T-cell (primary cell): ENCODE measurements at regions not wholly inside any gene's neighbourhood (a gene's known extent, or its start where the extent isn't known, plus 50 kb on each side); places are given as distances from the start of the nearest gene placed in this dataset.

ENCODE experiments used
- ATAC-seq, 4 experiments: fragments of 200-7000 bp in 3 of 4; fragments of 150-1000 bp in 1 of 4; cut with Tn5 transposase; replicated peaks in 1 of 4; 1 replicate in 3 of 4; 2 replicates in 1 of 4; pipeline ENCODE4 v1.10.0; 2021; ENCODE audit warnings: moderate library complexity in 3 of 4, mild to moderate bottlenecking in 2 of 4, moderate number of reproducible peaks in 1 of 4
- CTCF ChIA-PET, 2 donors: fragments of 300-600 bp; sonication (Branson Sonifier 250); formaldehyde crosslinking; loops; one replicate each; lab custom pipeline; 2022; ENCODE audit warnings: antibody characterized with exemption in 2 of 2; lab: Charles Lee
- POLR2A ChIA-PET, 2 donors: fragments of 300-600 bp; sonication (Branson Sonifier 250); formaldehyde crosslinking; loops; one replicate each; lab custom pipeline; 2022; ENCODE audit warnings: antibody characterized with exemption in 2 of 2; lab: Charles Lee
- DNase-seq, 35 experiments: peaks; one replicate each; pipeline versions ENCODE4 v3.0.0 to v3.0.0-alpha.2; 2013 to 2023
- H3K27ac ChIP-seq: one replicate; pipeline ENCODE4 v1.5.1; 2013; ENCODE audit warnings: low read length
- H3K27me3 ChIP-seq, 2 experiments: replicated peaks in 1 of 2; 1 replicate in 1 of 2; 2 replicates in 1 of 2; pipeline versions ENCODE4 v1.6.1 to v1.7.0; 2013; ENCODE audit warnings: low read length in 1 of 2, mixed read lengths in 1 of 2; ENCODE audit not compliant: control insufficient read depth in 2 of 2, insufficient read depth in 2 of 2; ENCODE audit errors: extremely low read depth in 1 of 2
- H3K36me3 ChIP-seq, 2 donors: 1 replicate in 1 of 2; 2 replicates in 1 of 2; pipeline versions ENCODE4 v1.6.1 to v1.7.0; 2013; ENCODE audit warnings: low read length in 1 of 2; ENCODE audit not compliant: control insufficient read depth in 2 of 2, insufficient read depth in 1 of 2; ENCODE audit errors: extremely low read depth in 1 of 2
- H3K4me1 ChIP-seq, 2 experiments: 1 replicate in 1 of 2; 2 replicates in 1 of 2; pipeline versions ENCODE4 v1.6.1 to v1.7.0; 2013; ENCODE audit warnings: low read length in 2 of 2, mixed read lengths in 1 of 2; ENCODE audit not compliant: insufficient read depth in 2 of 2, control insufficient read depth in 1 of 2; ENCODE audit errors: extremely low read depth in 1 of 2
- H3K4me3 ChIP-seq, 2 donors: 1 replicate in 1 of 2; 2 replicates in 1 of 2; pipeline versions ENCODE4 v1.5.1 to v1.7.0; 2013; ENCODE audit warnings: mild to moderate bottlenecking in 2 of 2, low read length in 1 of 2, moderate library complexity in 1 of 2; ENCODE audit not compliant: control insufficient read depth in 1 of 2; ENCODE audit errors: extremely low read depth in 1 of 2
- H3K9me3 ChIP-seq: 2 replicates; pipeline ENCODE4 v1.7.0; 2013
- H3K27ac Mint-ChIP-seq, 2 donors: one replicate each; pipeline ENCODE4 v1.8.0; 2020 to 2021; ENCODE audit warnings: mild to moderate bottlenecking in 2 of 2, mixed read lengths in 2 of 2
- H3K27me3 Mint-ChIP-seq, 2 donors: one replicate each; pipeline ENCODE4 v1.8.0; 2021 to 2022; ENCODE audit warnings: mixed read lengths in 2 of 2
- H3K36me3 Mint-ChIP-seq: one replicate; pipeline ENCODE4 v1.8.0; 2021; ENCODE audit warnings: mixed read lengths
- H3K4me1 Mint-ChIP-seq, 3 donors: one replicate each; pipeline ENCODE4 v1.8.0; 2020 to 2022; ENCODE audit warnings: mixed read lengths in 3 of 3, mild to moderate bottlenecking in 1 of 3
- H3K4me3 Mint-ChIP-seq, 3 donors: one replicate each; pipeline ENCODE4 v1.8.0; 2020 to 2022; ENCODE audit warnings: mild to moderate bottlenecking in 3 of 3, mixed read lengths in 3 of 3, moderate library complexity in 3 of 3
- H3K9me3 Mint-ChIP-seq, 3 donors: one replicate each; pipeline ENCODE4 v1.8.0; 2020 to 2022; ENCODE audit warnings: mixed read lengths in 3 of 3
- WGBS: methylation state at CpG from one replicate; pipeline ENCODE4 v1.1.5; 2013; ENCODE audit warnings: missing lambda C conversion rate; ENCODE audit not compliant: insufficient coverage; 5-methylcytosine and 5-hydroxymethylcytosine counted together

GRCh38 chr16:62829607-62830006 lies 793.4 kb upstream of the CDH8 start:
- Mint-ChIP-seq H3K27ac (no peak overlapping the region), H3K36me3 (no peaks in the 10 kb centered on the region), H3K9me3 (peaks cover 21 to 28% (median 26%) of the 10 kb centered on the region in 3 donors), H3K4me3 (no peak overlapping the region), H3K4me1 (no peaks in the 10 kb centered on the region), H3K27me3 (no peaks in the 10 kb centered on the region)
- Histone ChIP-seq H3K27ac (no peak overlapping the region), H3K27me3 (no peaks in the 10 kb centered on the region), H3K4me3 (no peak overlapping the region), H3K36me3 (no peaks in the 10 kb centered on the region), H3K4me1 (no peaks in the 10 kb centered on the region), H3K9me3 (peaks cover 3% of the 10 kb centered on the region)
- DNase-seq (no peak), ATAC-seq (no peak)
- no CpG with 5 or more reads among the region's 3 CpGs for WGBS
- ChIA-PET CTCF (no interaction called here), POLR2A (no interaction called here)

- ChIA-PET POLR2A (no interaction called here), CTCF (no interaction called here)
- ATAC-seq (no peak), DNase-seq (no peak)
- Mint-ChIP-seq H3K9me3 (peaks cover 19 to 31% (median 30%) of the 10 kb centered on the region in 3 donors), H3K27me3 (no peaks in the 10 kb centered on the region), H3K4me1 (no peaks in the 10 kb centered on the region), H3K27ac (no peak overlapping the region), H3K36me3 (no peaks in the 10 kb centered on the region), H3K4me3 (no peak overlapping the region)
- Histone ChIP-seq H3K9me3 (peaks cover 3% of the 10 kb centered on the region), H3K4me1 (no peaks in the 10 kb centered on the region), H3K27ac (no peak overlapping the region), H3K36me3 (no peaks in the 10 kb centered on the region), H3K27me3 (no peaks in the 10 kb centered on the region), H3K4me3 (no peak overlapping the region)
- no CpG with 5 or more reads among the region's 1 CpG for WGBS
Observed at GRCh38 chr16:62829084-62829483, 792.8 kb upstream of the CDH8 start.

GRCh38 chr16:62821824-62822223 lies 785.6 kb upstream of the CDH8 start:
- Mint-ChIP-seq H3K4me1 (no peaks in the 10 kb centered on the region), H3K27ac (no peak overlapping the region), H3K9me3 (peaks cover 16 to 32% (median 29%) of the 10 kb centered on the region in 3 donors), H3K27me3 (no peaks in the 10 kb centered on the region), H3K4me3 (no peak overlapping the region), H3K36me3 (no peaks in the 10 kb centered on the region)
- no peaks in the 10 kb centered on the region for H3K27me3 ChIP-seq
- ATAC-seq (no peak), DNase-seq (no peak)
- no peaks in the 10 kb centered on the region for H3K36me3 ChIP-seq
- no peak overlapping the region for H3K27ac ChIP-seq
- no peaks in the 10 kb centered on the region for H3K4me1 ChIP-seq
- WGBS = no CpG with 5 or more reads among the region's 2 CpGs
- no peak overlapping the region for H3K4me3 ChIP-seq
- CTCF ChIA-PET = no interaction called here
- POLR2A ChIA-PET = no interaction called here
- H3K9me3 ChIP-seq = peaks cover 3% of the 10 kb centered on the region

- no peak for ATAC-seq
- no peak for DNase-seq
- Mint-ChIP-seq H3K9me3 (peaks cover 18 to 46% (median 29%) of the 10 kb centered on the region in 3 donors), H3K27ac (no peak overlapping the region), H3K27me3 (no peaks in the 10 kb centered on the region), H3K4me3 (no peak overlapping the region), H3K4me1 (no peaks in the 10 kb centered on the region), H3K36me3 (no peaks in the 10 kb centered on the region)
- POLR2A ChIA-PET = no interaction called here
- H3K27ac ChIP-seq = no peak overlapping the region
- CTCF ChIA-PET = no interaction called here
- no peaks in the 10 kb centered on the region for H3K4me1 ChIP-seq
- no peak overlapping the region for H3K4me3 ChIP-seq
- H3K36me3 ChIP-seq = no peaks in the 10 kb centered on the region
- peaks cover 2% of the 10 kb centered on the region for H3K9me3 ChIP-seq
- H3K27me3 ChIP-seq = no peaks in the 10 kb centered on the region
- whole genome bisulfite sequencing = no CpG with 5 or more reads among the region's 3 CpGs
Observed at GRCh38 chr16:62816971-62817519, 780.8 kb upstream of the CDH8 start.

GRCh38 chr16:62814891-62815290 lies 778.7 kb upstream of the CDH8 start:
- Mint-ChIP-seq H3K27ac (no peak overlapping the region), H3K36me3 (no peaks in the 10 kb centered on the region), H3K9me3 (peaks cover 15 to 52% (median 26%) of the 10 kb centered on the region in 3 donors), H3K4me1 (no peaks in the 10 kb centered on the region), H3K4me3 (no peak overlapping the region), H3K27me3 (no peaks in the 10 kb centered on the region)
- no peaks in the 10 kb centered on the region for H3K4me1 ChIP-seq
- H3K36me3 ChIP-seq = no peaks in the 10 kb centered on the region
- DNase-seq (no peak), ATAC-seq (no peak)
- H3K9me3 ChIP-seq = peaks cover 2% of the 10 kb centered on the region
- ChIA-PET CTCF (no interaction called here), POLR2A (no interaction called here)
- H3K27ac ChIP-seq = no peak overlapping the region
- no peaks in the 10 kb centered on the region for H3K27me3 ChIP-seq
- no peak overlapping the region for H3K4me3 ChIP-seq
- WGBS = 100% methylated on average over 1 of the region's 2 CpGs

GRCh38 chr16:62805221-62805857 lies 769.1 kb upstream of the CDH8 start:
- Mint-ChIP-seq H3K36me3 (no peaks in the 10 kb centered on the region), H3K4me3 (no peak overlapping the region), H3K27me3 (no peaks in the 10 kb centered on the region), H3K4me1 (no peaks in the 10 kb centered on the region), H3K27ac (no peak overlapping the region), H3K9me3 (peaks cover 3 to 29% (median 27%) of the 10 kb centered on the region in 3 donors)
- H3K9me3 ChIP-seq = peaks cover 5% of the 10 kb centered on the region
- no peak overlapping the region for H3K4me3 ChIP-seq
- no peak overlapping the region for H3K27ac ChIP-seq
- CTCF ChIA-PET = no interaction called here
- no peak for ATAC-seq
- no peaks in the 10 kb centered on the region for H3K36me3 ChIP-seq
- POLR2A ChIA-PET = no interaction called here
- no peak for DNase-seq
- no peaks in the 10 kb centered on the region for H3K4me1 ChIP-seq
- 77% methylated on average over 2 of the region's 4 CpGs for WGBS
- H3K27me3 ChIP-seq = no peaks in the 10 kb centered on the region
